Liver (tissue), 3 donors: ENCODE measurements at regions not wholly inside any gene's neighbourhood (a gene's known extent, or its start where the extent isn't known, plus 50 kb on each side); places are given as distances from the start of the nearest gene placed in this dataset.

ENCODE experiments used
- EGR1 ChIP-seq, 2 donors: IDR thresholded peaks; 2 replicates each; pipeline ENCODE4 v1.6.1; 2016 to 2018; ENCODE audit warnings: antibody characterized with exemption in 2 of 2, low read depth in 2 of 2
- FOXA1 ChIP-seq: IDR thresholded peaks from 2 replicates; pipeline ENCODE4 v1.6.1; 2016; ENCODE audit warnings: antibody characterized with exemption
- FOXA2 ChIP-seq: IDR thresholded peaks from 2 replicates; pipeline ENCODE4 v1.6.1; 2016; ENCODE audit warnings: antibody characterized with exemption
- GABPA ChIP-seq, 2 donors: IDR thresholded peaks in 1 of 2; conservative IDR thresholded peaks in 1 of 2; 2 replicates each; pipeline ENCODE4 v1.6.1; 2016; ENCODE audit warnings: antibody characterized with exemption in 2 of 2, mild to moderate bottlenecking in 1 of 2, moderate library complexity in 1 of 2
- HNF4G ChIP-seq: IDR thresholded peaks from 2 replicates; pipeline ENCODE4 v1.6.1; 2016; ENCODE audit warnings: antibody characterized with exemption
- RAD21 ChIP-seq, 2 donors: IDR thresholded peaks; 2 replicates each; pipeline ENCODE4 v1.6.1; 2016; ENCODE audit warnings: antibody characterized with exemption in 2 of 2, mild to moderate bottlenecking in 2 of 2
- REST ChIP-seq: IDR thresholded peaks from 2 replicates; pipeline ENCODE4 v1.6.1; 2016; ENCODE audit warnings: antibody characterized with exemption, mild to moderate bottlenecking
- SP1 ChIP-seq: IDR thresholded peaks from 2 replicates; pipeline ENCODE4 v1.6.1; 2018; ENCODE audit warnings: antibody characterized with exemption, mild to moderate bottlenecking
- YY1 ChIP-seq: IDR thresholded peaks from 2 replicates; pipeline ENCODE4 v1.6.1; 2016; ENCODE audit warnings: antibody characterized with exemption, mild to moderate bottlenecking
- ZBTB33 ChIP-seq: IDR thresholded peaks from 2 replicates; pipeline ENCODE4 v1.6.1; 2016; ENCODE audit warnings: antibody characterized with exemption
- TF ChIP-seq, protein P1 (sequence below): fragments of 150-350 bp; IDR thresholded peaks from 2 replicates; pipeline ENCODE4 v1.5.1; 2017; ENCODE audit warnings: improper control_type of control experiment, low read depth, low read length; ENCODE audit not compliant: missing input control
- TF ChIP-seq, protein P2 (sequence below): IDR thresholded peaks from 2 replicates; pipeline ENCODE4 v1.6.1; 2016; ENCODE audit warnings: antibody characterized with exemption
- donor health status: healthy.
- donor health status: healthy.

GRCh38 chr4:159950707-159951106 lies 847.8 kb downstream of the RAPGEF2 start:
- TF ChIP-seq, protein P1, sequence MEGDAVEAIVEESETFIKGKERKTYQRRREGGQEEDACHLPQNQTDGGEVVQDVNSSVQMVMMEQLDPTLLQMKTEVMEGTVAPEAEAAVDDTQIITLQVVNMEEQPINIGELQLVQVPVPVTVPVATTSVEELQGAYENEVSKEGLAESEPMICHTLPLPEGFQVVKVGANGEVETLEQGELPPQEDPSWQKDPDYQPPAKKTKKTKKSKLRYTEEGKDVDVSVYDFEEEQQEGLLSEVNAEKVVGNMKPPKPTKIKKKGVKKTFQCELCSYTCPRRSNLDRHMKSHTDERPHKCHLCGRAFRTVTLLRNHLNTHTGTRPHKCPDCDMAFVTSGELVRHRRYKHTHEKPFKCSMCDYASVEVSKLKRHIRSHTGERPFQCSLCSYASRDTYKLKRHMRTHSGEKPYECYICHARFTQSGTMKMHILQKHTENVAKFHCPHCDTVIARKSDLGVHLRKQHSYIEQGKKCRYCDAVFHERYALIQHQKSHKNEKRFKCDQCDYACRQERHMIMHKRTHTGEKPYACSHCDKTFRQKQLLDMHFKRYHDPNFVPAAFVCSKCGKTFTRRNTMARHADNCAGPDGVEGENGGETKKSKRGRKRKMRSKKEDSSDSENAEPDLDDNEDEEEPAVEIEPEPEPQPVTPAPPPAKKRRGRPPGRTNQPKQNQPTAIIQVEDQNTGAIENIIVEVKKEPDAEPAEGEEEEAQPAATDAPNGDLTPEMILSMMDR, result no peak
- TF ChIP-seq GABPA (IDR thresholded peaks at IDR 0.05 in 1 of 2, conservative IDR thresholded peaks at IDR 0.05 in 1 of 2) (no peak), EGR1 (IDR thresholded peaks at IDR 0.05; ENCODE audit: low read depth in 2 of 2) (no peak), REST (no peak), FOXA1 (no peak), RAD21 (IDR thresholded peaks at IDR 0.05) (no peak), ZBTB33 (no peak), HNF4G (no peak), SP1 (no peak), YY1 (no peak), FOXA2 (no peak)
- TF ChIP-seq, protein P2, sequence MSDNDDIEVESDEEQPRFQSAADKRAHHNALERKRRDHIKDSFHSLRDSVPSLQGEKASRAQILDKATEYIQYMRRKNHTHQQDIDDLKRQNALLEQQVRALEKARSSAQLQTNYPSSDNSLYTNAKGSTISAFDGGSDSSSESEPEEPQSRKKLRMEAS, result no peak
